ENCODE measurements at regions not wholly inside any gene's neighbourhood (a gene's known extent, or its start where the extent isn't known, plus 50 kb on each side); places are given as distances from the start of the nearest gene placed in this dataset.

GRCh38 chr10:85067955-85068354, 739.6 kb downstream of the CCSER2 start:
- no peak overlapping the region for H3K27ac ChIP-seq (ENCODE audit: insufficient read depth, low read length)
- ATAC-seq (ENCODE audit: low read depth) (no peak), DNase-seq (no peak)
- no peak overlapping the region for H2AK9ac ChIP-seq (replicated peaks; ENCODE audit: low read depth, low read length, poor library complexity)
- H3K9me3 ChIP-seq (ENCODE audit: control insufficient read depth, insufficient read depth, low read length): no peaks in the 10 kb centered on the region
- H3K79me1 ChIP-seq (ENCODE audit: low read depth in 1 of 2, low read length in 2 of 2): no peaks in the 10 kb centered on the region
- no peak overlapping the region for H2AFZ ChIP-seq (replicated peaks; ENCODE audit: low read length, poor library complexity)
- H3K9me1 ChIP-seq (ENCODE audit: insufficient read depth, low read length): no peaks in the 10 kb centered on the region
- H3K4me2 ChIP-seq (ENCODE audit: low read depth, low read length): no peak overlapping the region
- no peak overlapping the region for H3K14ac ChIP-seq (replicated peaks; ENCODE audit: low read depth, low read length)
- ChIA-PET POLR2A (ENCODE audit: unreplicated experiment) (no interaction called here), CTCF (no interaction called here)
- no TSS peak for BruUV-seq (replicated peaks)
- no peak overlapping the region for H2BK20ac ChIP-seq (ENCODE audit: low read depth, low read length)
- H3K23ac ChIP-seq (ENCODE audit: low read depth, low read length): no peak overlapping the region
- no peak overlapping the region for H2BK15ac ChIP-seq (ENCODE audit: low read depth, low read length)
- no peak overlapping the region for H4K8ac ChIP-seq (ENCODE audit: low read depth in 2 of 2, low read length in 2 of 2)
- no peak overlapping the region for H3K18ac ChIP-seq (ENCODE audit: low read depth, low read length)
- no peak for TF ChIP-seq MXI1 (IDR thresholded peaks at IDR 0.05; ENCODE audit: borderline replicate concordance, low read depth, low read length)
- TF ChIP-seq CEBPB (IDR thresholded peaks at IDR 0.05; ENCODE audit: low read depth, low read length): no peak
- no peak for TF ChIP-seq MAFK (IDR thresholded peaks at IDR 0.05; ENCODE audit: low read depth, low read length)
- no peak for TF ChIP-seq BHLHE40 (IDR thresholded peaks at IDR 0.05; ENCODE audit: low read depth, low read length)
- TF ChIP-seq RAD21 (IDR thresholded peaks at IDR 0.05; ENCODE audit: low read length): no peak
- TF ChIP-seq, protein P1, sequence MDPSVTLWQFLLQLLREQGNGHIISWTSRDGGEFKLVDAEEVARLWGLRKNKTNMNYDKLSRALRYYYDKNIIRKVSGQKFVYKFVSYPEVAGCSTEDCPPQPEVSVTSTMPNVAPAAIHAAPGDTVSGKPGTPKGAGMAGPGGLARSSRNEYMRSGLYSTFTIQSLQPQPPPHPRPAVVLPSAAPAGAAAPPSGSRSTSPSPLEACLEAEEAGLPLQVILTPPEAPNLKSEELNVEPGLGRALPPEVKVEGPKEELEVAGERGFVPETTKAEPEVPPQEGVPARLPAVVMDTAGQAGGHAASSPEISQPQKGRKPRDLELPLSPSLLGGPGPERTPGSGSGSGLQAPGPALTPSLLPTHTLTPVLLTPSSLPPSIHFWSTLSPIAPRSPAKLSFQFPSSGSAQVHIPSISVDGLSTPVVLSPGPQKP (IDR thresholded peaks at IDR 0.05; ENCODE audit: borderline replicate concordance, low read depth, low read length): no peak
- no peak for TF ChIP-seq NFE2L2 (IDR thresholded peaks at IDR 0.05; ENCODE audit: low read depth, low read length)
- no peak for TF ChIP-seq POLR2A (IDR thresholded peaks at IDR 0.05; ENCODE audit: low read depth, low read length)
- no peak for TF ChIP-seq CHD1 (IDR thresholded peaks at IDR 0.05; ENCODE audit: low read depth, low read length)
- H3K9ac ChIP-seq (ENCODE audit: low read depth, low read length): no peak overlapping the region
- no peak overlapping the region for H2AK5ac ChIP-seq (ENCODE audit: low read depth, low read length)
- H2BK120ac ChIP-seq (ENCODE audit: low read depth, low read length): no peak overlapping the region
- no peaks in the 10 kb centered on the region for H3K27me3 ChIP-seq (ENCODE audit: control insufficient read depth, insufficient read depth, low read length)
- H4K20me1 ChIP-seq (ENCODE audit: insufficient read depth, low read length): no peaks in the 10 kb centered on the region
- no peaks in the 10 kb centered on the region for H3K4me1 ChIP-seq (ENCODE audit: control insufficient read depth, insufficient read depth, low read length)
- in situ Hi-C loops (cut with MboI; ENCODE audit: low sequenced_read_pairs) (no loop called here), intact Hi-C loops (cut with micrococcal nuclease) (no loop called here), dilution Hi-C loops (cut with HindIII; ENCODE audit: low sequenced_read_pairs, unreplicated experiment) (no loop called here)
- no CpG with 5 or more reads among the region's 1 CpG for WGBS, 2 experiments (ENCODE audit: extremely low coverage in 2 of 2, insufficient read length in 1 of 2)
- no peak overlapping the region for H4K5ac ChIP-seq (ENCODE audit: low read depth, low read length)
- no peak overlapping the region for H3K4me3 ChIP-seq (ENCODE audit: insufficient read depth, low read depth, low read length)
- H4K91ac ChIP-seq (ENCODE audit: insufficient read depth, low read depth, low read length): no peak overlapping the region
- H3K56ac ChIP-seq (ENCODE audit: extremely low read depth, insufficient read depth, low read length): no peak overlapping the region
- H3K36me3 ChIP-seq (ENCODE audit: control insufficient read depth, insufficient read depth, low read length): no peaks in the 10 kb centered on the region
- H2BK5ac ChIP-seq (ENCODE audit: low read depth, low read length, poor library complexity, severe bottlenecking): no peak overlapping the region
- no peak overlapping the region for H3K4ac ChIP-seq (ENCODE audit: low read depth, low read length)
